Stimulated activated CD8-positive, alpha-beta memory T cell treated with anti-CD3 and anti-CD28 coated beads, Interleukin-15, amount 100 ng/mL, for 24 hours (primary cell): ENCODE measurements at regions not wholly inside any gene's neighbourhood (a gene's known extent, or its start where the extent isn't known, plus 50 kb on each side); places are given as distances from the start of the nearest gene placed in this dataset.
"Not testable (repeated sequence)": the region's sequence is repeated elsewhere in the genome, so short reads cannot be mapped to it uniquely, and the experiment has no call there.

Experiments
- DNase-seq: peaks from one replicate; pipeline ENCODE4 v3.0.0-alpha.2; 2020; ENCODE audit warnings: low read depth

DNA sequence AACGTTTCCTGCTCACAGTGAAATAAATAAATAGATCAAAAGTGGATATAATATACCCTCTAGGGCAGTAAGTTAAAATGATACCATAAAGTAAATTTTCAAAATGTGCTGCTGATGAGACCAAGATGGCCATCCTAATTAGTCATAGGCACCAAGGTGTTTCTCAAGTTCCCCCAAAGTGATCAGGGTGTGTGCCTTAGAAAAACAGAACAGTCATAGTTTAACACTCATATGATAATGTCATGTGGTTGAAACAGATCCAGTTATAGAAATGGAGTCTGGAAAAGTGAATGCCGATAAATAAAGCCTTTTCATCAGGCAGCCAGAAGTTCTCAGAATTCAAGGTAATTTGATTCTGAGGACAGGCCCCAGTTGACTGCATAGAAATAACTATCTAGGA is 161.5 kb upstream of the CDKN2B start:
- no peak for DNase-seq

DNA sequence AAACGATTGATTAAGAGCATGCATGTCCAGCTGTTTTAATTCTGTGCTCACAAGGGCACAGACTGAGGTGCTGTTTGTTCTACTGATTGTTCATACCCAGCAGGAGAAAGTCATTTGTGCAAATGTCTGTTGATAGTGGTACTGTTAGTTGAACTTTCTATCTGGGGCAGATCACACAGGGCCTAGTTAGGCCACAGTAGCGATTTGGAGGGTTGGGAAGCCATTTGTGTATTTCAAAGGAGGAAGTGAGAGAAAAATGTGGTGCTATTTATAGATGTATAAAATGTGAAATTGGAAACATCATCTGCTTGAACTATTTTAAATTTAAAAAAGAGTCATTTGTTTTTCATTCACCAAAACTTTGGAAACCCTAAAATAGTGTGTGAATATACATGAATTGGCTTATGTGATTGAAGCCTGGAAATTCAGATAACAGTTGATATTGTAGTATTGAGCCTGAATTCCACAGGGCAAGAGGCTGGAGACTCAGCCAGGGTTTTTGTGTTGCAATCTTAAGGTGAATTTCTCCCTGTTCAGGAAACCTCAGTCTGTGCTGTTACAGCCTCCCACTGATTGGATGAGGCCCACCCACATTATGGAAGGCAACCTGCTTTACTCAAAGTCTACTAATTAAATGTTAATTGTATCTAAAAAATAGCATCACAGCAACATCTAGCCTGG is 162.0 kb upstream of the CDKN2B start:
- no peak for DNase-seq

DNA sequence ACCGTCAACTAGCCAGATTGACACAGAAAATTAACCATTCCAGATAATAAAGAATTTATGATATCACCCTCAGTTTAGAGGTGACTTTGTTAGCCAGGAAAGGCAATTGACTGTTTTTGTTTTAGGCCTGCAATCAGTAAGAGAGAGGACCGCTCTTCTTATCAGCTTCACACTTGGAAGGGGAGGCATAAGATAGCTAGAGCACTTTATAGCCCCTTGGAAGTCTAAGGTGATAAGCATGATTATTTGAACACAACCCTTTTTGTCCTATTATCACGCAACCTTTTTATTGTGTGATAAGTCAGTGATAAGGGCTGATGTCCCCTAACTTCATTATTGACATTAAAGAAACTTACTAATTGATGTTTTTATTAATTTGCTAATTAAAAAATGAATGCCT is 162.6 kb upstream of the CDKN2B start:
- DNase-seq = no peak

DNA sequence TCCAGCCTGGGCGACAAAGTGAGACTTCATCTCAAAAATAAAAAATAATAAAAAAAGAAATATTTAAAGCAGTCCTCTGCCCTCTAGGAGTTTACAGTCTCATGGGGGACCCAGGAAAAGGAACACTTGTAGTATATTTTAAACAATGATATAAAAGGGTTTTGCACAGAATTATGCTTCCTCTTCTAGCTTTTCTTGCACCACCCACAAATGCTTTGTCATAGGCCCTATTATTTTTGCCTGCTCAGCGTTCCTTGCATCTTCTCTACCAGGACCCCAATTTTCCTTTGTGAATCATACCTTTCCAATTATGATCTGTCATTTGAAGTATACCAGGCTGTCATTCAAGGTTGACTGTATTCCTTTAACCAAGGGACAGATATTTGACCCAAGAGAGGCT is 164.8 kb upstream of the CDKN2B start:
- DNase-seq = no peak

DNA sequence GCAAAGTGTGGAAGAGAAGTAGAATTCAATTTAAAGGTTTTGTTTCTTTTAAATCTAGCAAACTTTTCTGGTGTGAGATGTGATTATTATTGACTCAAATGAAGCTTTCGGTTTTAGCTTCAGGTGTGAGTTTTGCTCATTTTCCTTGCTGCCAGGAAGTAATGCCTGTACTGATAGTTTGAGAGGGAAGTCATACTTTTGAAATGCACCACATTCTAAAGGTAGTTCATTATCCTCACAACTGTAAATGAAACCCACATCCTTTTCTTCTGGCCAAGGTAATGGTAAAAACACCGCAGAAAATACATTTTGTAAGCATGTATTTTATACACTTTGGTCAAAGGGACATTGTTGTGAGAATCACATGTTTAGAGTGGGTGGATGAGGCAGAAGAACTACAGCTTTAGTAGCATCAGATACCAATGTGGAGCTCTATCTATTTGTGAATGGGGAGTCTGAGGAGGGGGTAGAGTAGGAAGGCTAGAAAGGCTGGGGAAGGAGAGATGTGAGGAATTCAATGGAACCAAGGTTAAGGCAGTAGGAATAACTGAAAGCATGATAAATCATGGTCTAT is 167.0 kb upstream of the CDKN2B start:
- DNase-seq = no peak

DNA sequence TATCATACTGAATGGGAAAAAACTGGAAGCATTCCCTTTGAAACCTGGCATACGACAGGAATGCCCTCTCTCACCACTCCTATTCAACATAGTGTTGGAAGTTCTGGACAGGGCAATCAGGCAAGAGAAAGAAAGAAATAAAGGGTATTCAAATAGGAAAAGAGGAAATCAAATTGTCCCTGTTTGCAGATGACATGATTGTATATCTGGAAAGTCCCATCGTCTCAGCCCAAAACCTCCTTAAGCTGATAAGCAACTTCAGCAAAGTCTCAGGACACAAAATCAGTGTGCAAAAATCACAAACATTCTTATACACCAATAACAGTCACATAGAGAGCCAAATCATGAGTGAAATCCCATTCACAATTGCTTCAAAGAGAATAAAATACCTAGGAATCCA is 171.9 kb upstream of the CDKN2B start:
- DNase-seq = not testable (repeated sequence)

DNA sequence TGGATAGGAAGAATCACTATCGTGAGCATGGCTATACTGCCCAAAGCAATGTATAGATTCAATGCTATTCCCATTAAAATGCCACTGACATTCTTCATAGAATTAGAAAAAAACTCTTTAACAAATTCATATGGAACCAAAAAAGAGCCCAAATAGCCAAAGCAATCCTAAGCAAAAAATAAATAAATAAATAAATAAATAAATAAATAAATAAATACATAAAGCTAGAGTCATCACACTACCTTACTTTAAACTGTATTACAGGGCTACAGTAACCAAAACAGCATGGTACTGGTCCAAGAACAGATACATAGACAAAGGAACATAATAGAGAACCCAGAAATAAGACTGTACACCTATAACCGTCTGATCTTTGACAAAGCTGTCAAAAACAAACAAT is 180.4 kb upstream of the CDKN2B start:
- DNase-seq = no peak

DNA sequence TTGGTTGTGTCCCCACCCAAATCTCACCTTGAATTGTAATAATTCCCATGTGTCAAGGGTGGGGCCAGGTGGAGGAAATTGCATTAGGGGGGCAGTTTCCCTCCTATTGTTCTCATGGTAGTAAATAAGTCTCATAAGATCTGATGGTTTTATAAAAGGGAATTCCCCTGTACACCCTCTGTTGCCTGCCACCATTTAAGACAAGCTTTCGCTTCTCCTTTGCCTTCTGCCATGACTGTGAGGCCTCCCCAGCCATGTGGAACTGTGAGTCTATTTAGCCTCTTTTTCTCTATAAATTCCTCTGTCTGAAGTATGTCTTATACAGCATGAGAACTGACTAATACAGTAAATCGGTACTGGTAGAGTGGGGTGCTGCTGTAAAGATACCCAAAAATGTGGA is 187.9 kb upstream of the CDKN2B start:
- not testable (repeated sequence) for DNase-seq

DNA sequence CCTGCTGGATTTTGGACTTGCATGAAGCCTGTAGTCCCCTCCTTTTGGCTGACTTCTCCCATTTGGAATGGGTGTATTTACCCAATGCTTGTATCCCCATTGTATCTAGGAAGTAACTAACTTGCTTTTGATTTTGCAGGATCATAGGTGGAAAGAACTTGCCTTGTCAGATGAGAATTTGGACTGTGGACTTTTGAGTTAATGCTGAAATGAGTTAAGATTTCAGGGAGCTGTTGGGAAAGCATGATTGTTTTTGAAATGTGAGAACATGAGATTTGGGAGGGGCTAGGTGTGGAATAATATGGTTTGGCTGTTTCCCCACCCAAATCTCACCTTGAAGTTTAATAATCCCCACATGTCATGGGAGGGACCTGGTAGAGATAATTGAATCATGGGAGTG is 189.6 kb upstream of the CDKN2B start:
- no peak for DNase-seq

DNA sequence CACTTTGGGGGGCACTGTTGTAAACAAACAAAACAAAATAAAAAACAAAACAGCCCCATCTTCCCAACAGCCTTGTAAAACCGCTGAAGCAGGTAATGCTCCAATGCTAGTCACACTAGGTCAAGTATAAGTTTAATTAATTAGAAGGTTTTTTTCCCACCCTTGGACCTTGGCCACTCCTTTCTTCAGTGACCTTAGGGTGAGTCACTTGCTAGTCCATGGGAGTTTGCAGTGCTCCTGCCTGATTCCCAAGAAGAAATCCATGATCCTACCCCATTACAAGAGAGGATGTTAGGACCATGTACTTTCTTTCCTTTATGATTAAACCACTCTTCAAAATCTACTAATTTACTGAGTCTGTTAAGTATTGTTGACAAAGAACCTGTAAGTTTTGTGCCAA is 192.2 kb upstream of the CDKN2B start:
- DNase-seq = no peak

DNA sequence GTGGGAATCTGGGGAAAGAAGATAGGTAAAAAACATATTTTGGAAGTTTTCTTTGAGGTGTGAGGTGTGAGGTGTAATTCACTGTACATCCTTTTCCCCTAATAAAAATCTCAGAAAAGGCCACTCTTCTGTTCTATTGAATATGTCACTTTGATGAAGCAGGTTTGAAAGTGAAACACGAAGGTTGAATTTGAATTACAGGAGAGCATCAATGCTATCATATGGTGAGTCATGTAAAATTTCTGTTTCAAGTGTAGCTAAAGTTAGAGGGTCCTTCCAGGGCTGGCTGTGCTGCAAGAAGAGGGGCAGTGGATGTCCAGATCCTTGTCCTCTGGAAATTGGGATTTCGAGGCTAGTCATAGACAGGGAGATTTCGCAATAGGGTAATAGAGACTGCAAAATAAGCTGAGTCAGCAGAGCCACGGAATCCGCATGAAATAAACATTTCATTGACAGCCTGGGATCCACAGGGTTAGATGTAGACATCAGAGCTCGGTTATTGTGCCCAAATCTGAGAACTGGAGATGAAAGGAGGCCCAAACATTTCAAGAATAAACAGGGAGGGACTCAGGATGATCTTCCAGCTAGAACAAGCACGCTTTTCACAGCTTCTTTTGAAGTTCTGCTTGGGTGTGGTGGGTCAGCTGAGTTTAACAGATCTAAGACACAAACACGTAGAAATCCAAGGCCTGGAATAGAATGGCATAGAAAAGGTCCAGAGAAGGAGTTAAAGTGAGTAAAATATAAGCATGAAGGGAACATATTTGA is 194.4 kb upstream of the CDKN2B start:
- DNase-seq = no peak

DNA sequence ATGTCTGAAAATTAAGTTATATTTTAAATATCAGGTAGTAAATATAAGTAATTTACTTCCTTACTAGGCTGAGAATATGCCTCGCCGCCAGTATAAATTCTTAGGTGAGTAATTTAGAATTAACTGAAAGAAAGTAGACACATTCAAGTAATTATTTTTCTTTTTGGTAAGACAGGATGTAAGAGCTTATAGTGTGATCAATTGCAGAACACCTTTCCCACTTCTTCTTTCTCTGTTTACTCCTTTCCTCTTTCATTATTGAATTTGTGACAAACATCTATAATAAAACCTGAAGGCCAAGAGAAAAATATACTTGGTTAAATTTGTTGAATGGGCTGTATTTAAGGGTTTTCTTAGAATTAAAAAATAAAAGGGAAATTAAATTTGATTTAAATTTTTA is 195.1 kb upstream of the CDKN2B start:
- no peak for DNase-seq

DNA sequence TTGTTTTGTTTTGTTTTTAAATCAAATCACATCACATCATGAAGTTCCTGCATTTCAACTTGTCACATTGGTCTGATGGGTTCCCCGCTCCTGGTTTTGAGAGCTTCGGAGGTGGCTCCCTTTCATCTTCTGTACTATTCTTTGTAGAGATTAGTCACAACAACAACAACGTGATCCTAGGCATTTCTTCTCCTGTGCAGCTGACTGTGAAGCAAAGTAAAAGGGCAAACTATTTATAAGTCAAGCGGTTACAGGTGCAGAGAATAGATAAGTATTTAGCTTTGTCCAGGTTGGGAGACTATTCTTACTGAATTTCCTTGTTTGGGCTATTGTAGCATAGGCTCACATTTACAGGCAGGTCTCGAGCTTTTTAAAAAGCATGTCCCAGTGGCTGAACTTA is 197.7 kb upstream of the CDKN2B start:
- DNase-seq = no peak

DNA sequence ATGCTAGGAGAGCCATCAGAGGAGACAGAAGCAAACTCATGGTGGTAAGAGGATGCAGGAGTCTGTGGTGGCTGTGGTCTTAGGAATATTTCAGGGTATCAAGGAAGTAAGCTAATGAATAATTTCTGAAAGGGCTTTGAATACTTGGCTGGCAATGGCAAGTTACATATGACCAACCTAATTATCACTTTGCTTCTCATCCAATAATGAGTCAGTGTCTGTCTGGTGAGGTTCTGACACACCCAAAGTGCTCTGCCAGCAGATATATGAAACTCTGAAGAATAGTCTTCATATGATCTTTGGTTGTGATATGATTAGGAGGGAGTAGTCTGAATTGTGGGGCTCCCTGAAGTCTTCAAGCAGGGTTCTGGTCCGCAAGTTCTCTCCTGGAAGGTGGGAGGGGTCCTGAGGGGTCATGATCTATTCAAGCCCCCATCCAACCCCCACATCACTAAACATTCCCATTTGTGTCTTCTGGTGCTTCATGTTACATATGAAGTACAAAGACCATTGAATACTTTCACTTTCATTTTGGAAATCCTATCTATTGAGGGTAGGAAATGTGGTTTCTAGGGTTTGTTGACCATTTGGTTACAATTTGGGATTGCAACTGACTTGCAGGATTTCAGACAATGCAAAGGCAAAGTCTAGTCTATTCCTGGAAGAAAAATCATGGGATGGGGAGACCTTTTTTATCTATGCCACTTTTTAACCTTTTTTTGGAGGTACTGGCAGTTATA is 199.9 kb upstream of the CDKN2B start:
- DNase-seq = no peak

DNA sequence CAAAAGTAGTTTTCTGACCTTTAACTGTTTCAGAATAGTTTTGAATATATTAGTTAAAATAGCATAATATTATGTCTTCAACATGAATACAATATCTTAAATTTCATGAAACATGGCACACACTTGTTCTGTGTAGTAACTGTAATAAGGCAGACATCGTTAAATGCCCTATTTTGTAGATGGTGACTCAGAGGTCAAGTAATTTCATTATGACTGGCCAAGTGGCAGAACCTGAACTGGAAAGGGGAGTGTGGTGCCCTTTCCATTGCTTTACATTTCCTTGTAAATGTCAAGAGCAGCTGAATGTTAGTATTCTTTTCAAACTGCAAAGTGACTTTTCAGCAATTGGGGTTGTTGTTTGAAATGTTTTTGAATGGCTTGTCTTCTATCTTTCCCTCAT is 201.2 kb upstream of the CDKN2B start:
- DNase-seq = no peak

DNA sequence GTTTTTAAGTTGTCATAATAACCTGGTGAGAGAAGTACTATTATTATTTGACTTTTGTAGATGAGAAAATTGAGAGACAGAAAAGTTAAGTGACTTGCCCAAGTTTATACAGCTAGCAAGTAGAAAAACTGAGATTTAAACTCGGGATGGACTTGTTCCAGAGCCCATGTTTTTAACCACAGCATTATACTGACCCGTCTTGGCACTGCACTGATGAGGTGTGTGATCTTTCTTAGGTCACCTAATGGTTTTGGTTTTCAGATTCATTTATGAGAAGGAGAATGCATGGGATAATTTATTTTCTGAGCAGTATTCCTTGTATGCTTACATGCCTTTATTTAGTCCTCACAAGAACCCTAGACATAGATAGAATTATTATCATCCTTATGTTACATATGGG is 201.8 kb upstream of the CDKN2B start:
- no peak for DNase-seq

DNA sequence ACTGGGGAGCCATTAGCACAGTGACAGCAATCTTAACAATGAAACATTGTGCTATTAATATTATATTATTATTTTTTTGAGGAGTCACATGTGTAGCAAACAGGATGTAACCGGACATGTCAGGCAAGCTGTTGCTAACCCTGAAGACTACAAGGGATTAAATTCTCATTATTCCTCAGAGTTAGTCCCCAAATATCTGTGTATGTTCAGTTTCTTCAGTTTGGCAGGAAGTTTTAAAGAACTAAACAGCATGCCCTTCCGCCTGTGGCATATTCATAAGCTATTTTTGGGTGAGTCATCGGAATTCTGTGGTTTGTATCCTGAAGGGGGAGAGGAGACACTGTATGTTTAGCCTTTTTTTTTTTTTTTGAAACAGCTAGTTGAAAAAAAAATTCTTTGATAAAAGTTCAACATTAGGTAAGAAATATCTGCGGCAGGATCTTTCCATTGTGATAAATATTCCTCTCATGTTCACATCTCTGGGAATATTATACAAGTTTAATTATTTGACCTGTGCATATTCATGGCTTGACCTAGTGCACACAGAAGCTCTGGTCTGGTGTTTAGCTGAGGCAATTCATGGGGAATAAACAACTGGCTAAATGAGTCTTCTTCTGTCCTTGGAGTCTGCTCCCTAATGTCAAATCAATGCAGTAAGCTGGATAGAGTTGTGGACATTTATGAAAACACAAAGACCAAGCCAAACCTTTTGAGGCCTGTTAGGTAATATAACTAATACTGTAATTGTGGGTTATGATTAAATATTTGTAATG is 202.7 kb upstream of the CDKN2B start:
- no peak for DNase-seq

DNA sequence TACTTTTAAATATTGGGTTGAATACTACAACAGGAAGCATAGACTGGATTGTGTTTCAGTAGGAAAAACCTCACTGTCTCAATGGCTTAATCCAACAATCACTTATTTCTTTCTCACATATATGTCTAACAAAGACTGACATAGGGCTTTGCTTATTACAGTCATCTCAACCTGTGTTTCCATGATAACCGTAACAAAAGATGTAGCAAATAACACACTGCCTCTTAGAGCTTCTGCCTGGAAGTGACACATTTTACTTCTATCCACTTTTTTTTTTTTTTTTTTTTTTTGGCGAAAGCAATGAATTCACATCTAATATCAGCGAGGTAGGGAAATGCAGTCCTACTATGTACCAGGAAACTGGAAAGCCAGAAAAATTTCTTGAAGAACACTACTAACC is 204.9 kb upstream of the CDKN2B start:
- no peak for DNase-seq

DNA sequence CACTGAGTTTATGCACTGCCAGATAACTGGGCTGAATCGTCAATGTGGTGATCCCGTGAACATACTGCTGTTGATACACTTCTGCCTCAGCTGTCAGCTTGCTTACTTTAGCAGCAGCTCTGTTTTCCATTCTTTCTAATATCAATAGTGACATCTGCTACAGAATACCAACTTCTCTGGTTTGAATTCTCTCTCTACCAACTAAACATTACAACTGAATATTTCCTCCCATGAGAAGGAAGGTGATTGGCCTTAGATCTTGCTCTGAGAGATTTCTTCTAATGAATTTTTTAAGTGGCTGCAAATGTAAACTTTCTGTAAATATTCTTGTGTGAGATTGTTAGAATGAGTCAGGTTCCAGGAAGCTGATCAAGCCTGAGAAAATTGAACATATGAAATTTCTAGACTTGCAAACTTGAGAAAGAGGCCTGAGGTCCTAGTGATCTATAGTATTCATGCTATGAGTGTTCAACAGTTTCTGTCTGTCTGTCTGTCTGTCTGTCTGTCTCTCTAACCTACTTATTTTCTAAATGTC is 205.5 kb upstream of the CDKN2B start:
- DNase-seq = no peak

DNA sequence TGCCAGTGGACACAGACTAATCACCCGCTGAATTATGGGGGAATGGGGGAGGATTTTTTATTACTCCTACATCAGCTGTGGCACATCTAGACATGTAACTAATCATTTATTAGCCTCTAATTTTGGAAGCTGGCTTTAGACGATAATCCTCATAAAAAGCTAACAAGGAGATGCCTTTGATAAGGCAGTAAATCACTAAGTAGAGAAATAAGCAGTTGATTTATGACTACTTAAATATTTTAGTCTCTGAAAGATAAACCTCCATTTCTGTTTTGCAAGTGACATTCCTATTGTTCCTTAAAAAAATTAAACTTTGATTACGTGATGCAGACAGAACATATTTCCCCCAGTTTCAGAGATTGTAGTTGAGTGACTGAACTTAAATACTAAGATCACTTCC is 206.4 kb upstream of the CDKN2B start:
- no peak for DNase-seq

DNA sequence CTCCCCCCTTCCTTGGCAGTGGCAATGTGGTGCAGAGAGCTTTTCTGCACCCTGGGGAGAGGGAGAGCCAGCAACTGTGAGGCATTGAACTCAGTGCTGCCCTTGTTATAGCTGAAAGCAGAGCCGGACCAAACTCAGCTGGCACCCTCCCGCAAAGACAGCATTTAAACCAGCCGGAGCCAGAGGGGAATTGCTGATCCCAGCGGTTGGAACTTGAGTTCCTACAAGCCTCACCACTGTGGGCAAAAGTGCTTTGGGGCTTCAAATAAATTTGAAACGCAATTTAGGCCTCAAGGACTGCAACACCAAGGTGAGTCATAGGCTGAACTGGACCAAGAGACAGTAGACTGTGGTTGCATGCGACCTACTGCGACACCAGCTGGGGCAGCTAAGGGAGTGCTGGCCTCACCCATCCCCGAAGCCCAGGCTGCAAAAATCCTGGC is 207.6 kb upstream of the CDKN2B start:
- DNase-seq = no peak

DNA sequence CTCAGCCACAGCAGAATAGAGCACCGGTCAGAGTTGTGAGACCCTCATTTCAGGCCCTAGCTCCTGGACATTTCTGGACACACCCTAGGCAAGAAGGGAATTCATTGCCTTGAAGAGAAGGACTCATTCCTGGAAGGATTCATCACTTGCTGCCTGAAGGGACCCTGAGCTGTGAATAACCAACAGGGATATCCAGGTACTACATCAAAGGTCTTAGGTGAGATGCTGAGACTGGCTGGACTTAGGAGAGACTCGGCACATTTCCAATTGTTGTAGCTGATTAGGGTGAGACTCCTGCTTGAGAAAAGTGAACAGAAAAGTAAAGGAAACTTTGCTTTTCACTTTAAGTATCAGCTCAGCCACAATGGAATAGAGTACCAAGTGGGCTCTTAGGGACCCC is 208.1 kb upstream of the CDKN2B start:
- DNase-seq = no peak
